ENCODE measurements at regions not wholly inside any gene's neighbourhood (a gene's known extent, or its start where the extent isn't known, plus 50 kb on each side); places are given as distances from the start of the nearest gene placed in this dataset.

- TF ChIP-seq, protein P1, sequence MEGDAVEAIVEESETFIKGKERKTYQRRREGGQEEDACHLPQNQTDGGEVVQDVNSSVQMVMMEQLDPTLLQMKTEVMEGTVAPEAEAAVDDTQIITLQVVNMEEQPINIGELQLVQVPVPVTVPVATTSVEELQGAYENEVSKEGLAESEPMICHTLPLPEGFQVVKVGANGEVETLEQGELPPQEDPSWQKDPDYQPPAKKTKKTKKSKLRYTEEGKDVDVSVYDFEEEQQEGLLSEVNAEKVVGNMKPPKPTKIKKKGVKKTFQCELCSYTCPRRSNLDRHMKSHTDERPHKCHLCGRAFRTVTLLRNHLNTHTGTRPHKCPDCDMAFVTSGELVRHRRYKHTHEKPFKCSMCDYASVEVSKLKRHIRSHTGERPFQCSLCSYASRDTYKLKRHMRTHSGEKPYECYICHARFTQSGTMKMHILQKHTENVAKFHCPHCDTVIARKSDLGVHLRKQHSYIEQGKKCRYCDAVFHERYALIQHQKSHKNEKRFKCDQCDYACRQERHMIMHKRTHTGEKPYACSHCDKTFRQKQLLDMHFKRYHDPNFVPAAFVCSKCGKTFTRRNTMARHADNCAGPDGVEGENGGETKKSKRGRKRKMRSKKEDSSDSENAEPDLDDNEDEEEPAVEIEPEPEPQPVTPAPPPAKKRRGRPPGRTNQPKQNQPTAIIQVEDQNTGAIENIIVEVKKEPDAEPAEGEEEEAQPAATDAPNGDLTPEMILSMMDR (conservative IDR thresholded peaks at IDR 0.05; ENCODE audit: low read depth, low read length) = no peak
- no peak for TF ChIP-seq EZH2 (IDR thresholded peaks at IDR 0.05; ENCODE audit: borderline replicate concordance, low read depth, low read length, poor library complexity, severe bottlenecking)
Observed at GRCh38 chr6:3659748-3660147, 91.8 kb downstream of the PXDC1 start.
